HG02588 (cell line): ENCODE measurements at regions not wholly inside any gene's neighbourhood (a gene's known extent, or its start where the extent isn't known, plus 50 kb on each side); places are given as distances from the start of the nearest gene placed in this dataset.

Source experiments
- ATAC-seq: cut with Tn5 transposase; IDR thresholded peaks from one replicate; pipeline ENCODE4 v1.9.1; 2021; ENCODE audit warnings: mild to moderate bottlenecking, moderate library complexity; ENCODE audit not compliant: unreplicated experiment

- no peak for ATAC-seq
Measured at GRCh38 chr18:5646739-5647138, 102.9 kb upstream of the EPB41L3 start.

GRCh38 chr18:5643288-5643687 lies 99.5 kb upstream of the EPB41L3 start:
- no peak for ATAC-seq

GRCh38 chr18:5640939-5641338 lies 97.1 kb upstream of the EPB41L3 start:
- no peak for ATAC-seq

GRCh38 chr18:5639131-5639530 lies 95.3 kb upstream of the EPB41L3 start:
- ATAC-seq, result no peak

GRCh38 chr18:5632041-5632440 lies 88.2 kb upstream of the EPB41L3 start:
- no peak for ATAC-seq

- ATAC-seq, result no peak
Measured at GRCh38 chr18:5630900-5631413, 87.2 kb upstream of the EPB41L3 start.

- ATAC-seq, result peak; percentile 74
Measured at GRCh38 chr18:5630057-5630899, 86.5 kb upstream of the EPB41L3 start.

- no peak for ATAC-seq
Measured at GRCh38 chr18:5628512-5629255, 84.9 kb upstream of the EPB41L3 start.

- ATAC-seq, result no peak
Measured at GRCh38 chr18:5627776-5628511, 84.1 kb upstream of the EPB41L3 start.

- ATAC-seq, result no peak
Measured at GRCh38 chr18:5626130-5626880, 82.5 kb upstream of the EPB41L3 start.

GRCh38 chr18:5625076-5625475 lies 81.3 kb upstream of the EPB41L3 start:
- no peak for ATAC-seq

GRCh38 chr18:5622905-5623304 lies 79.1 kb upstream of the EPB41L3 start:
- no peak for ATAC-seq

- ATAC-seq, result no peak
Measured at GRCh38 chr18:5620289-5620688, 76.5 kb upstream of the EPB41L3 start.

GRCh38 chr18:5619376-5619775 lies 75.6 kb upstream of the EPB41L3 start:
- no peak for ATAC-seq

- no peak for ATAC-seq
Measured at GRCh38 chr18:5618047-5618688, 74.4 kb upstream of the EPB41L3 start.

GRCh38 chr18:5611221-5611620 lies 67.4 kb upstream of the EPB41L3 start:
- ATAC-seq, result no peak

GRCh38 chr18:5608846-5609245 lies 65.0 kb upstream of the EPB41L3 start:
- ATAC-seq, result no peak

- no peak for ATAC-seq
Measured at GRCh38 chr18:5606951-5607350, 63.2 kb upstream of the EPB41L3 start.

GRCh38 chr18:5604778-5605177 lies 61.0 kb upstream of the EPB41L3 start:
- ATAC-seq, result no peak

GRCh38 chr18:5603153-5603552 lies 59.4 kb upstream of the EPB41L3 start:
- ATAC-seq, result no peak
